K562 (cell line): ENCODE measurements at regions not wholly inside any gene's neighbourhood (a gene's known extent, or its start where the extent isn't known, plus 50 kb on each side); places are given as distances from the start of the nearest gene placed in this dataset.

Experiments
- CBX1 ChIP-seq: sonication (generic); IDR thresholded peaks from 2 replicates; pipeline ENCODE4 v1.6.1; 2016; ENCODE audit warnings: antibody characterized with exemption, low read depth, mild to moderate bottlenecking
- ETS2 ChIP-seq: IDR thresholded peaks from 2 replicates; pipeline ENCODE4 v1.6.1; 2016; ENCODE audit warnings: borderline replicate concordance, missing genetic modification characterization, mild to moderate bottlenecking, moderate library complexity, missing compliant biosample characterization; ENCODE audit not compliant: poor library complexity, severe bottlenecking
- HDAC1 ChIP-seq, 2 experiments: fragments of 450-650 bp; IDR thresholded peaks; 2 replicates each; pipeline ENCODE4 v1.6.1; 2016 to 2017; ENCODE audit warnings: inconsistent platforms in 1 of 2, mild to moderate bottlenecking in 1 of 2, moderate library complexity in 1 of 2
- HMG20A ChIP-seq: fragments of 450-650 bp; formaldehyde crosslinking; conservative IDR thresholded peaks from 2 replicates; pipeline ENCODE4 v1.4.0; 2020; ENCODE audit warnings: mild to moderate bottlenecking, mixed read lengths
- KLF1 ChIP-seq: fragments of 450-650 bp; IDR thresholded peaks from 2 replicates; pipeline ENCODE4 v1.6.1; 2016; ENCODE audit warnings: missing genetic modification characterization, missing compliant biosample characterization
- L3MBTL2 ChIP-seq: fragments of 450-650 bp; IDR thresholded peaks from 2 replicates; pipeline ENCODE4 v1.6.1; 2016; ENCODE audit warnings: mild to moderate bottlenecking, moderate library complexity
- LCOR ChIP-seq: sonication (generic); formaldehyde crosslinking; IDR thresholded peaks from 2 replicates; pipeline ENCODE4 v1.8.0; 2022; ENCODE audit warnings: mild to moderate bottlenecking, missing genetic modification reagents
- NR2C2 ChIP-seq, 2 experiments: fragments of 200-800 bp in 1 of 2; sonication (Bioruptor generic) in 1 of 2; sonication (generic) in 1 of 2; formaldehyde crosslinking in 1 of 2; IDR thresholded peaks; 2 replicates each; pipeline versions ENCODE4 v1.6.1 to v1.8.0; 2016 to 2022; ENCODE audit warnings: mild to moderate bottlenecking in 1 of 2, missing compliant biosample characterization in 1 of 2, missing genetic modification characterization in 1 of 2, missing genetic modification reagents in 1 of 2
- TAF9B ChIP-seq: fragments of 450-650 bp; IDR thresholded peaks from 2 replicates; pipeline ENCODE4 v1.6.1; 2018; ENCODE audit warnings: mild to moderate bottlenecking; ENCODE audit not compliant: partially characterized antibody
- TGIF2 ChIP-seq: sonication (generic); formaldehyde crosslinking; IDR thresholded peaks from 2 replicates; pipeline ENCODE4 v1.8.1; 2022; ENCODE audit warnings: mild to moderate bottlenecking, missing genetic modification reagents, moderate library complexity
- ZNF766 ChIP-seq: fragments of 200-800 bp; sonication (Bioruptor generic); conservative IDR thresholded peaks from 2 replicates; pipeline ENCODE4 v1.6.1; 2016; ENCODE audit warnings: missing genetic modification characterization, missing compliant biosample characterization
- TF ChIP-seq, protein P1 (sequence below): fragments of 200-800 bp; sonication (Bioruptor generic); IDR thresholded peaks from 2 replicates; pipeline ENCODE4 v1.6.1; 2017; ENCODE audit warnings: missing genetic modification characterization, missing compliant biosample characterization
- TF ChIP-seq, protein P2 (sequence below): fragments of 150-350 bp; IDR thresholded peaks from 2 replicates; pipeline ENCODE4 v1.6.1; 2014; ENCODE audit warnings: low read depth, mild to moderate bottlenecking, low read length, borderline replicate concordance
- TF ChIP-seq, protein P3 (sequence below): sonication (generic); formaldehyde crosslinking; IDR thresholded peaks from 2 replicates; pipeline ENCODE4 v1.8.0; 2022; ENCODE audit warnings: missing genetic modification reagents, mild to moderate bottlenecking, borderline replicate concordance
- TF ChIP-seq, protein P4 (sequence below): fragments of 250-450 bp; sonication (Bioruptor Pico); IDR thresholded peaks from 2 replicates; pipeline ENCODE4 v1.5.0; 2020; ENCODE audit warnings: mild to moderate bottlenecking, borderline replicate concordance

DNA sequence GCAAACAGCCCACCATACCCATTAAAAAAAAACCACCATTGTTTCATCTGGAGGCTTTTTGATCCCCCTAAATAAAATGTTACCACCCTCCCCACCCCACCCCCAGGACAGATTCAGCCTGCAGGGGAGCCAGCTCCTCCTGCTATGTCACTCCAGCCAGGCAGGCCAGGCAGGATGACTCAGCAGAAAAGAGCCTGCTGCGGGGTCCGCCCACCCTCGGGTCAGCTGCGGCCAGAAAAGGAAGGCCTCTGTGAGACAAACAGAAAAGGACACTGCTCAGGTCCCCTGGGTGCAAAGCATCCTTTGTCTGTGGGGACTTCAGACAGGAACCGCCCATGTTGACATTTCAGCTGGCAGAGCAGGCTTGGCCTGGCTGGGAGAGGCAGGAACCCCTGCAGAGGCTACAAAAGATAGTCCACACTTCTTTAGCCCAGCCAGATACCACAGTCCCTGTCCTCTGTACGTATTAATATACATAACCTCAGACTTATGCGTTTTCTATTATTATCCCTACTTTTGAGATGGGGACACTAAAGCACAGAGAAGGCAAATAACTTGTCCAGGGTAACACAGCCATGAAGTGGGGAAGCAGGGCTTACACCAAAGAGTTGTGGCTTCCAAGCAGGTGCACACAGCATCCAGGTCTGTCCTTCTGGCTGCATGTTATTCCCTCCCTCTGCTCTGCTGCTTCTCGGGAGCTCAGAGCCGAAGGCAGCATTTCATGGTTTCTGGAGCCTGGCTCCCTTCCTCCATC lies 147.7 kb downstream of the CPEB2 start (continued):
- TF ChIP-seq, protein P1, sequence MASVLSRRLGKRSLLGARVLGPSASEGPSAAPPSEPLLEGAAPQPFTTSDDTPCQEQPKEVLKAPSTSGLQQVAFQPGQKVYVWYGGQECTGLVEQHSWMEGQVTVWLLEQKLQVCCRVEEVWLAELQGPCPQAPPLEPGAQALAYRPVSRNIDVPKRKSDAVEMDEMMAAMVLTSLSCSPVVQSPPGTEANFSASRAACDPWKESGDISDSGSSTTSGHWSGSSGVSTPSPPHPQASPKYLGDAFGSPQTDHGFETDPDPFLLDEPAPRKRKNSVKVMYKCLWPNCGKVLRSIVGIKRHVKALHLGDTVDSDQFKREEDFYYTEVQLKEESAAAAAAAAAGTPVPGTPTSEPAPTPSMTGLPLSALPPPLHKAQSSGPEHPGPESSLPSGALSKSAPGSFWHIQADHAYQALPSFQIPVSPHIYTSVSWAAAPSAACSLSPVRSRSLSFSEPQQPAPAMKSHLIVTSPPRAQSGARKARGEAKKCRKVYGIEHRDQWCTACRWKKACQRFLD, result no peak
- TF ChIP-seq, protein P2, sequence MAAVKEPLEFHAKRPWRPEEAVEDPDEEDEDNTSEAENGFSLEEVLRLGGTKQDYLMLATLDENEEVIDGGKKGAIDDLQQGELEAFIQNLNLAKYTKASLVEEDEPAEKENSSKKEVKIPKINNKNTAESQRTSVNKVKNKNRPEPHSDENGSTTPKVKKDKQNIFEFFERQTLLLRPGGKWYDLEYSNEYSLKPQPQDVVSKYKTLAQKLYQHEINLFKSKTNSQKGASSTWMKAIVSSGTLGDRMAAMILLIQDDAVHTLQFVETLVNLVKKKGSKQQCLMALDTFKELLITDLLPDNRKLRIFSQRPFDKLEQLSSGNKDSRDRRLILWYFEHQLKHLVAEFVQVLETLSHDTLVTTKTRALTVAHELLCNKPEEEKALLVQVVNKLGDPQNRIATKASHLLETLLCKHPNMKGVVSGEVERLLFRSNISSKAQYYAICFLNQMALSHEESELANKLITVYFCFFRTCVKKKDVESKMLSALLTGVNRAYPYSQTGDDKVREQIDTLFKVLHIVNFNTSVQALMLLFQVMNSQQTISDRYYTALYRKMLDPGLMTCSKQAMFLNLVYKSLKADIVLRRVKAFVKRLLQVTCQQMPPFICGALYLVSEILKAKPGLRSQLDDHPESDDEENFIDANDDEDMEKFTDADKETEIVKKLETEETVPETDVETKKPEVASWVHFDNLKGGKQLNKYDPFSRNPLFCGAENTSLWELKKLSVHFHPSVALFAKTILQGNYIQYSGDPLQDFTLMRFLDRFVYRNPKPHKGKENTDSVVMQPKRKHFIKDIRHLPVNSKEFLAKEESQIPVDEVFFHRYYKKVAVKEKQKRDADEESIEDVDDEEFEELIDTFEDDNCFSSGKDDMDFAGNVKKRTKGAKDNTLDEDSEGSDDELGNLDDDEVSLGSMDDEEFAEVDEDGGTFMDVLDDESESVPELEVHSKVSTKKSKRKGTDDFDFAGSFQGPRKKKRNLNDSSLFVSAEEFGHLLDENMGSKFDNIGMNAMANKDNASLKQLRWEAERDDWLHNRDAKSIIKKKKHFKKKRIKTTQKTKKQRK, result no peak
- TF ChIP-seq ETS2 (tag), result no peak
- no peak for TF ChIP-seq NR2C2 (CRISPR knock-in tag; IDR thresholded peaks at IDR 0.05)
- TF ChIP-seq NR2C2 (tag; IDR thresholded peaks at IDR 0.05), result peak; percentile 62
- TF ChIP-seq CBX1, result no peak
- no peak for TF ChIP-seq KLF1 (tag)
- TF ChIP-seq TAF9B, result peak; percentile 52
- TF ChIP-seq, protein P3, sequence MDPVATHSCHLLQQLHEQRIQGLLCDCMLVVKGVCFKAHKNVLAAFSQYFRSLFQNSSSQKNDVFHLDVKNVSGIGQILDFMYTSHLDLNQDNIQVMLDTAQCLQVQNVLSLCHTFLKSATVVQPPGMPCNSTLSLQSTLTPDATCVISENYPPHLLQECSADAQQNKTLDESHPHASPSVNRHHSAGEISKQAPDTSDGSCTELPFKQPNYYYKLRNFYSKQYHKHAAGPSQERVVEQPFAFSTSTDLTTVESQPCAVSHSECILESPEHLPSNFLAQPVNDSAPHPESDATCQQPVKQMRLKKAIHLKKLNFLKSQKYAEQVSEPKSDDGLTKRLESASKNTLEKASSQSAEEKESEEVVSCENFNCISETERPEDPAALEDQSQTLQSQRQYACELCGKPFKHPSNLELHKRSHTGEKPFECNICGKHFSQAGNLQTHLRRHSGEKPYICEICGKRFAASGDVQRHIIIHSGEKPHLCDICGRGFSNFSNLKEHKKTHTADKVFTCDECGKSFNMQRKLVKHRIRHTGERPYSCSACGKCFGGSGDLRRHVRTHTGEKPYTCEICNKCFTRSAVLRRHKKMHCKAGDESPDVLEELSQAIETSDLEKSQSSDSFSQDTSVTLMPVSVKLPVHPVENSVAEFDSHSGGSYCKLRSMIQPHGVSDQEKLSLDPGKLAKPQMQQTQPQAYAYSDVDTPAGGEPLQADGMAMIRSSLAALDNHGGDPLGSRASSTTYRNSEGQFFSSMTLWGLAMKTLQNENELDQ (CRISPR knock-in tag), result no peak
- TF ChIP-seq HDAC1 (IDR thresholded peaks at IDR 0.05), result peak in 1 of 2 experiments; percentile 29; a peak in 1 of 4 replicates
- TF ChIP-seq, protein P4, sequence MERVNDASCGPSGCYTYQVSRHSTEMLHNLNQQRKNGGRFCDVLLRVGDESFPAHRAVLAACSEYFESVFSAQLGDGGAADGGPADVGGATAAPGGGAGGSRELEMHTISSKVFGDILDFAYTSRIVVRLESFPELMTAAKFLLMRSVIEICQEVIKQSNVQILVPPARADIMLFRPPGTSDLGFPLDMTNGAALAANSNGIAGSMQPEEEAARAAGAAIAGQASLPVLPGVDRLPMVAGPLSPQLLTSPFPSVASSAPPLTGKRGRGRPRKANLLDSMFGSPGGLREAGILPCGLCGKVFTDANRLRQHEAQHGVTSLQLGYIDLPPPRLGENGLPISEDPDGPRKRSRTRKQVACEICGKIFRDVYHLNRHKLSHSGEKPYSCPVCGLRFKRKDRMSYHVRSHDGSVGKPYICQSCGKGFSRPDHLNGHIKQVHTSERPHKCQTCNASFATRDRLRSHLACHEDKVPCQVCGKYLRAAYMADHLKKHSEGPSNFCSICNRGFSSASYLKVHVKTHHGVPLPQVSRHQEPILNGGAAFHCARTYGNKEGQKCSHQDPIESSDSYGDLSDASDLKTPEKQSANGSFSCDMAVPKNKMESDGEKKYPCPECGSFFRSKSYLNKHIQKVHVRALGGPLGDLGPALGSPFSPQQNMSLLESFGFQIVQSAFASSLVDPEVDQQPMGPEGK (CRISPR knock-in tag), result no peak
- TF ChIP-seq TGIF2, result no peak
- TF ChIP-seq LCOR (CRISPR knock-in tag), result no peak
- 0 out of 2 replicates have a peak, but pooled peaks have one; percentile 33 for TF ChIP-seq L3MBTL2
- TF ChIP-seq ZNF766 (CRISPR knock-in tag), result no peak
- TF ChIP-seq HMG20A, result no peak
